ENCODE measurements at regions not wholly inside any gene's neighbourhood (a gene's known extent, or its start where the extent isn't known, plus 50 kb on each side); places are given as distances from the start of the nearest gene placed in this dataset.

GRCh38 chr17:52930581-52930980, 772.1 kb upstream of the CA10 start:
- Histone ChIP-seq H3K4me3 (no peak overlapping the region), H3K4me1 (no peaks in the 10 kb centered on the region), H3K27ac (no peak overlapping the region), H3K9me3 (no peaks in the 10 kb centered on the region), H3K4me2 (no peak overlapping the region)
- DNase-seq (ENCODE audit: low read depth in 1 of 2, low spot score in 1 of 2), result no peak
- ChIA-PET POLR2A (no interaction called here), CTCF (interaction anchor here (0.7 kb wide), 1 partner anchor 584 kb away, joined by 3 read pairs; no protein-coding TSS in a partner anchor)
- no peak for FAIRE-seq
- TF ChIP-seq CTCF (IDR thresholded peaks at IDR 0.05), result no peak
- TF ChIP-seq KDM5A (IDR thresholded peaks at IDR 0.05), result no peak
- TF ChIP-seq MAFK (IDR thresholded peaks at IDR 0.05; ENCODE audit: partially characterized antibody), result no peak
- TF ChIP-seq RFX5 (IDR thresholded peaks at IDR 0.05), result no peak
- TF ChIP-seq ZSCAN20 (CRISPR knock-in tag; IDR thresholded peaks at IDR 0.05), result no peak
- no peak for TF ChIP-seq ELK1 (IDR thresholded peaks at IDR 0.05; ENCODE audit: low read depth, low read length)
- no peak for TF ChIP-seq HOXB5 (CRISPR knock-in tag; IDR thresholded peaks at IDR 0.05)
- no peak for TF ChIP-seq NFE2L2 (conservative IDR thresholded peaks at IDR 0.05; ENCODE audit: low read length)
- TF ChIP-seq NR3C1 (IDR thresholded peaks at IDR 0.05), result no peak
- no peak for TF ChIP-seq RCOR1 (IDR thresholded peaks at IDR 0.05; ENCODE audit: low read depth, low read length)
- no peak for TF ChIP-seq HMGXB4 (CRISPR knock-in tag; IDR thresholded peaks at IDR 0.05; ENCODE audit: borderline replicate concordance)
- no peak for TF ChIP-seq MAX (IDR thresholded peaks at IDR 0.05)
- TF ChIP-seq CHD2 (IDR thresholded peaks at IDR 0.05; ENCODE audit: low read length, partially characterized antibody), result no peak
- no peak for TF ChIP-seq CHD4 (IDR thresholded peaks at IDR 0.05; ENCODE audit: borderline replicate concordance)
- no peak for TF ChIP-seq HDAC2 (IDR thresholded peaks at IDR 0.05)
- WGBS (ENCODE audit: missing lambda C conversion rate), result 3% methylated on average over 3 of the region's 3 CpGs
- no peak for ATAC-seq

GRCh38 chr17:52930145-52930544, 771.6 kb upstream of the CA10 start:
- Histone ChIP-seq H3K4me2 (no peak overlapping the region), H3K27ac (no peak overlapping the region), H3K9me3 (no peaks in the 10 kb centered on the region), H3K4me1 (no peaks in the 10 kb centered on the region), H3K4me3 (no peak overlapping the region)
- POLR2A ChIA-PET, result no interaction called here
- TF ChIP-seq MAX (IDR thresholded peaks at IDR 0.05), result no peak
- TF ChIP-seq MAFK (IDR thresholded peaks at IDR 0.05; ENCODE audit: partially characterized antibody), result no peak
- TF ChIP-seq HOXB13 (CRISPR knock-in tag; IDR thresholded peaks at IDR 0.05; ENCODE audit: low read depth), result no peak
- TF ChIP-seq USF2 (IDR thresholded peaks at IDR 0.05), result no peak
- no peak for TF ChIP-seq ZC3H11A (IDR thresholded peaks at IDR 0.05)
- no peak for TF ChIP-seq RFX5 (IDR thresholded peaks at IDR 0.05)
- no peak for TF ChIP-seq BHLHE40 (IDR thresholded peaks at IDR 0.05; ENCODE audit: low read depth, low read length)
- whole genome bisulfite sequencing (ENCODE audit: missing lambda C conversion rate), result 7% methylated on average over 1 of the region's 1 CpG
- ATAC-seq (no peak), FAIRE-seq (no peak), DNase-seq (ENCODE audit: low read depth in 1 of 2, low spot score in 1 of 2) (no peak)
- CTCF ChIA-PET, result interaction anchor here (0.7 kb wide), 1 partner anchor 583 kb away, joined by 3 read pairs; no protein-coding TSS in a partner anchor

Data from A549 (cell line).